ENCODE measurements at regions not wholly inside any gene's neighbourhood (a gene's known extent, or its start where the extent isn't known, plus 50 kb on each side); places are given as distances from the start of the nearest gene placed in this dataset.

DNA sequence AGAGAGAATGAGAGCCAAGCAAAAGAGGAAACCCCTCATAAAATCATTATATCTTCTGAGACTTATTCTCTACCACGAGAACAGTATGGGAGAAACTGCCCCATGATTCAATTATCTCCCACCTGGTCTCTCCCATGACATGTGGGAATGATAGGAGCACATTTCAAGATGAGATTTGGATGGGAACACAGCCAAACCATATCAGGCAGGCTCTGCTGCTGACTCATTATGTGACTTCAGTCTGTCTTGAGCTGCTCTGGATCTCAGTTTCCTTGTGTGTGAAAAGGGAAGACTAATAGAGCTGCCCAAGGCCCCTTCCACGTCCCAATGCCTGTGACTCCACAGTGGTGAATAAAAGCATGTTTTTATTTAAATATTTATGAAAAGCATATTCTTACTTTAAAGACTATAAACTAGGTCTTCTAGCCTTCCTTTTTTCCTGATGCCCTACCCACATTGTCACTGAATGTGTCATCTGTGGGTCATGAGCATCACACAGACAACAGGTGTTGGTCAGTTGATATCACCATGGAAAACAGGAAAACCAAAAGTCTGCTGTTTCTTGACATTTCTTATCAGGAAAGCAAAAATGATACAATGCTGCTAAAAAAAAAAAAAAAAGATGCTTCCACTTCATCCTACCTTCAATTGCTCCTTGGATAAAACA lies 96.0 kb upstream of the PPP2R3A start:
- TF ChIP-seq POLR2AphosphoS5 (IDR thresholded peaks at IDR 0.05), result no peak
- TF ChIP-seq POLR2A (IDR thresholded peaks at IDR 0.05), result no peak
- no peak for TF ChIP-seq EP300 (IDR thresholded peaks at IDR 0.05)
- ATAC-seq (ENCODE audit: low FRiP score in 2 of 2) (no peak), DNase-seq (no peak)
- 74 to 78% methylated on average over 2 of the region's 2 CpGs for WGBS, 2 donors
- H3K9me3 ChIP-seq, result peaks cover 0 to 4% (median 0%) of the 10 kb centered on the region in 4 donors
- H3K4me3 ChIP-seq, result no peak overlapping the region
- H3K27ac ChIP-seq, result no peak overlapping the region
- H3K27me3 ChIP-seq, result no peaks in the 10 kb centered on the region
- H3K4me1 ChIP-seq, result no peaks in the 10 kb centered on the region
- H3K36me3 ChIP-seq, result no peaks in the 10 kb centered on the region

DNA sequence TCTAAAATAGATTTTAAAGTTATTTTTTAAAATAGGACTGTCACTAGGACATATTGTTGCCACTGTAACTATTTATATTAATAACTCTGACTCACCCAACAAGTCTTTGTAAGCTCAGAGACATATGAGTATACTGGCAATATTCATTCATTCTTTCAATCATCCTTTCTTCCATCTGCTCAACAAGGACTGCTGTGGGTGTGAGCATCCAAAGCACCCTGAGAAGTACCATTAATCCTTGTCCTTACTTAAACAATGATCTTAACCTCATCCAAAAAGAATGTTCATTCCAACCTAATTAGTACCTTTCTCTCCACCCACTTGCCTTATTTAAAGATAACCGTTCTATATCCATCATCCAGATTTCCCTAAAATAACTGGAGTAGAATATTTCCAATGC lies 94.2 kb upstream of the PPP2R3A start:
- TF ChIP-seq, protein P1, sequence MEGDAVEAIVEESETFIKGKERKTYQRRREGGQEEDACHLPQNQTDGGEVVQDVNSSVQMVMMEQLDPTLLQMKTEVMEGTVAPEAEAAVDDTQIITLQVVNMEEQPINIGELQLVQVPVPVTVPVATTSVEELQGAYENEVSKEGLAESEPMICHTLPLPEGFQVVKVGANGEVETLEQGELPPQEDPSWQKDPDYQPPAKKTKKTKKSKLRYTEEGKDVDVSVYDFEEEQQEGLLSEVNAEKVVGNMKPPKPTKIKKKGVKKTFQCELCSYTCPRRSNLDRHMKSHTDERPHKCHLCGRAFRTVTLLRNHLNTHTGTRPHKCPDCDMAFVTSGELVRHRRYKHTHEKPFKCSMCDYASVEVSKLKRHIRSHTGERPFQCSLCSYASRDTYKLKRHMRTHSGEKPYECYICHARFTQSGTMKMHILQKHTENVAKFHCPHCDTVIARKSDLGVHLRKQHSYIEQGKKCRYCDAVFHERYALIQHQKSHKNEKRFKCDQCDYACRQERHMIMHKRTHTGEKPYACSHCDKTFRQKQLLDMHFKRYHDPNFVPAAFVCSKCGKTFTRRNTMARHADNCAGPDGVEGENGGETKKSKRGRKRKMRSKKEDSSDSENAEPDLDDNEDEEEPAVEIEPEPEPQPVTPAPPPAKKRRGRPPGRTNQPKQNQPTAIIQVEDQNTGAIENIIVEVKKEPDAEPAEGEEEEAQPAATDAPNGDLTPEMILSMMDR (IDR thresholded peaks at IDR 0.05), result no peak
- TF ChIP-seq EP300 (IDR thresholded peaks at IDR 0.05), result no peak
- no peak for TF ChIP-seq POLR2AphosphoS5 (IDR thresholded peaks at IDR 0.05)
- TF ChIP-seq POLR2A (IDR thresholded peaks at IDR 0.05), result no peak
- DNase-seq (no peak), ATAC-seq (ENCODE audit: low FRiP score in 2 of 2) (no peak)
- 90% methylated on average over 1 of the region's 1 CpG for WGBS, 2 donors
- no peaks in the 10 kb centered on the region for H3K36me3 ChIP-seq
- no peak overlapping the region for H3K4me3 ChIP-seq
- no peaks in the 10 kb centered on the region for H3K27me3 ChIP-seq
- peaks cover 0 to 4% (median 2%) of the 10 kb centered on the region in 4 donors for H3K9me3 ChIP-seq
- H3K4me1 ChIP-seq, result no peaks in the 10 kb centered on the region
- no peak overlapping the region for H3K27ac ChIP-seq

DNA sequence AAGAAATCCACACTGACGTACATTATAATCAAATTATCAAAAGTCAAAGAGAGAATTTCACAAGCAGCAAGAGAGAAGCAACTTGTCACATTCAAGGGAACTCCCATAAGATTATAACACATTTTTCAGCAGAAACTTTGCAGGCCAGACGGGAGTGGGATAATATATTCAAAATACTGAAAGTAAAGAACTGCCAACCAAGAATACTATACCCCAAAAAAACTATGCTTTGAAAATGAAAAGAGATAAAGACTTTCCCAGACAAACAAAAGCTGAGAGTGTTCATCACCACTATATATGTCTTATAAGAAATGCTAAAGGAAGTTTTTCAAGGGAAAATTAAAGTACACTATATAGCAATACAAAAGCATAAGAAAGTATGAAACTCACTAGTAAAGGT lies 91.5 kb upstream of the PPP2R3A start:
- ATAC-seq (ENCODE audit: low FRiP score in 2 of 2) (no peak), DNase-seq (no peak)
- H3K27me3 ChIP-seq, result no peaks in the 10 kb centered on the region
- H3K9me3 ChIP-seq, result peaks cover 0 to 4% (median 2%) of the 10 kb centered on the region in 4 donors
- no peaks in the 10 kb centered on the region for H3K36me3 ChIP-seq
- H3K4me3 ChIP-seq, result no peak overlapping the region
- no peak for TF ChIP-seq EP300 (IDR thresholded peaks at IDR 0.05)
- WGBS, 2 donors, result 79 to 86% methylated on average over 2 of the region's 2 CpGs
- H3K27ac ChIP-seq, result no peak overlapping the region
- no peaks in the 10 kb centered on the region for H3K4me1 ChIP-seq

DNA sequence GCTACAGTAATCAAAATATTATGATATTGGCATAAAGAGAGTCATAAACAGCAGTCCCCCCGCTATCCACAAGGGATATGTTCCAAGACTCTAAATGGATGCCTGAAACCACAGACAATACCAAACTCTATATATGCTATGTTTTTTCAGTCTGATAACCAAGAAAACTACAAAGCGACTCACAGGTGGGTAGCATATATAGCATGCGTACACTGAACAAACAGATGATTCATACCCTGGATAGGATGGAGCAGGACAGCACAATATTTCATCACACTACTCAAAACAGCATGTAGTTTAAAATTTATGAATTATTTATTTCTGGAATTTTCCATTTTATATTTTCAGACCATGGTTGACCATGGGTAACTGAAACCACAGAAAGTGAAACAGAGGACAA lies 87.0 kb upstream of the PPP2R3A start:
- WGBS, 2 donors, result 97 to 98% methylated on average over 3 of the region's 3 CpGs
- Histone ChIP-seq H3K4me3 (no peak overlapping the region), H3K36me3 (no peaks in the 10 kb centered on the region), H3K27me3 (no peaks in the 10 kb centered on the region), H3K27ac (no peak overlapping the region), H3K4me1 (no peaks in the 10 kb centered on the region), H3K9me3 (peaks cover 0 to 4% (median 2%) of the 10 kb centered on the region in 4 donors)
- DNase-seq (no peak), ATAC-seq (ENCODE audit: low FRiP score in 2 of 2) (no peak)
- TF ChIP-seq, protein P1 (IDR thresholded peaks at IDR 0.05), result no peak
- TF ChIP-seq POLR2AphosphoS5 (IDR thresholded peaks at IDR 0.05), result no peak
- no peak for TF ChIP-seq EP300 (IDR thresholded peaks at IDR 0.05)
- no peak for TF ChIP-seq POLR2A (IDR thresholded peaks at IDR 0.05)

DNA sequence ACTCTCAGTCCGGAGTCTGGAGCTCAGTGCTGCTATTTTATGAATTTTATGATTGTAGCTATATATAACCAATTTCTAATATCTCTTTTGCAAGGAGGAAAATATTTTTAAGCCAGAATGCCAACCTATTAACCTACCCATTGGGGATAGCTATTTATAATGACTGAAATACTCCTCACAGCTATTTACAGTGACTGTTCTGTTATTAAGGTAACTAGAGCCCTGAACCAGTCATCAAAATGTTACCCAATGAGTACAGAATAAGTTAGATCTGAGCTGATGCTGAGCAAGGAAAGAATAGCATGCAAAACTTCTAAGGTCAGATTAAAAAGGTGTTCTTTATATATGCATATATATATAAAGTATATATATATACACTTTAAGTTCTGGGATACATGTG lies 79.6 kb upstream of the PPP2R3A start:
- DNase-seq, result no peak
- Histone ChIP-seq H3K27ac (no peak overlapping the region), H3K27me3 (no peaks in the 10 kb centered on the region), H3K4me1 (no peaks in the 10 kb centered on the region), H3K4me3 (no peak overlapping the region), H3K9me3 (no peaks in the 10 kb centered on the region), H3K36me3 (no peaks in the 10 kb centered on the region)
- no peak for ATAC-seq (ENCODE audit: low FRiP score in 2 of 2)
- no peak for TF ChIP-seq POLR2AphosphoS5 (IDR thresholded peaks at IDR 0.05)
- no peak for TF ChIP-seq POLR2A (IDR thresholded peaks at IDR 0.05)
- TF ChIP-seq, protein P1 (IDR thresholded peaks at IDR 0.05), result no peak
- TF ChIP-seq EP300 (IDR thresholded peaks at IDR 0.05), result no peak
- WGBS, 2 donors, result 89 to 93% methylated on average over 1 of the region's 1 CpG

DNA sequence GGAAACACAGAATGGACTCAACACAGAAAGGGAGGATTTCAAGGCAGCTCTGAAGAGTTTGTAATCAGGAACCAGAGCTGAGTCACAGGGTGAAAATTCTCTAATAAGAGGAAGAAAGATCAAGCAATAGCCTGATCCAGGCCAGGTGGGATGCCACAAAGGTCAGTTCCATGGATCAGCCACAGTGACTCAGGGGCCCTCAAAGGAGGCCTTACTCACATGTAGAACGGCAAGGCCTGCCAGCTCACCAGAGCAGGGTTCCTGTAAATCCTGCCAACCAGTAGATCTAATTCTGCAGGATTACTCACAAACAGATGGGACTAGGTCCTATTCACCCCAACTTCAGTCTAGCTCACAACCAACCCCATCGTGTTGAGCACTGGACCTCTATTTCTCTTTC lies 78.3 kb upstream of the PPP2R3A start:
- no peak overlapping the region for H3K4me3 ChIP-seq
- H3K36me3 ChIP-seq, result no peaks in the 10 kb centered on the region
- H3K9me3 ChIP-seq, result no peaks in the 10 kb centered on the region
- H3K4me1 ChIP-seq, result no peaks in the 10 kb centered on the region
- TF ChIP-seq, protein P1 (IDR thresholded peaks at IDR 0.05), result no peak
- TF ChIP-seq POLR2AphosphoS5 (IDR thresholded peaks at IDR 0.05), result no peak
- no peaks in the 10 kb centered on the region for H3K27me3 ChIP-seq
- ATAC-seq (ENCODE audit: low FRiP score in 2 of 2) (no peak), DNase-seq (no peak)
- 83 to 93% methylated on average over 2 of the region's 2 CpGs for WGBS, 2 donors
- H3K27ac ChIP-seq, result no peak overlapping the region
